Fibroblast of lung (primary cell): ENCODE measurements at regions not wholly inside any gene's neighbourhood (a gene's known extent, or its start where the extent isn't known, plus 50 kb on each side); places are given as distances from the start of the nearest gene placed in this dataset.

Experiments used
- EZH2 ChIP-seq: IDR thresholded peaks from 2 replicates; pipeline ENCODE4 v1.5.1; 2012; ENCODE audit warnings: low read length, control low read depth, mild to moderate bottlenecking; ENCODE audit errors: missing control alignments
- TF ChIP-seq, protein P1 (sequence below), 2 donors: IDR thresholded peaks in 1 of 2; conservative IDR thresholded peaks in 1 of 2; 1 replicate in 1 of 2; 2 replicates in 1 of 2; pipeline ENCODE4 v1.5.1; 2011 to 2012; ENCODE audit warnings: low read length in 2 of 2, control low read depth in 1 of 2, inconsistent platforms in 1 of 2, low read depth in 1 of 2, mild to moderate bottlenecking in 1 of 2

DNA sequence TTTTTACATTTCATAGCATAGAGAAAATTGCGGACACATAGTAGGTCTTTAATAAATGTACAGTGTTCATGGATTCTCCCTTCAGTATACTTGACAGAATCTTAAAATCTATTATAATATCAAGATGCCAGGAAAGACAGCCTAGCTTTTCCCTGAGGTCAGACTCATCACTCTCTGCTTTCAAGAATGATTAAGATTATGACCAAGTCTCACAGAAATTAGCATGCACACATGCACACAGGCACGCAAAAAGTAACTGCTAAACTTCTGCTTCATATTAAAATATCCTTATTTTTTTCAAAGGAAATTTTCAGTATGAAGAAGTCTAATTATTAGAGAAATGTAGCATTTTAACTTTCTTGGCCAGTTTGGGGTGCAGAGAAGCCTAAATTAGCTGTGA, 493.8 kb upstream of the NECTIN3 start:
- TF ChIP-seq, protein P1, sequence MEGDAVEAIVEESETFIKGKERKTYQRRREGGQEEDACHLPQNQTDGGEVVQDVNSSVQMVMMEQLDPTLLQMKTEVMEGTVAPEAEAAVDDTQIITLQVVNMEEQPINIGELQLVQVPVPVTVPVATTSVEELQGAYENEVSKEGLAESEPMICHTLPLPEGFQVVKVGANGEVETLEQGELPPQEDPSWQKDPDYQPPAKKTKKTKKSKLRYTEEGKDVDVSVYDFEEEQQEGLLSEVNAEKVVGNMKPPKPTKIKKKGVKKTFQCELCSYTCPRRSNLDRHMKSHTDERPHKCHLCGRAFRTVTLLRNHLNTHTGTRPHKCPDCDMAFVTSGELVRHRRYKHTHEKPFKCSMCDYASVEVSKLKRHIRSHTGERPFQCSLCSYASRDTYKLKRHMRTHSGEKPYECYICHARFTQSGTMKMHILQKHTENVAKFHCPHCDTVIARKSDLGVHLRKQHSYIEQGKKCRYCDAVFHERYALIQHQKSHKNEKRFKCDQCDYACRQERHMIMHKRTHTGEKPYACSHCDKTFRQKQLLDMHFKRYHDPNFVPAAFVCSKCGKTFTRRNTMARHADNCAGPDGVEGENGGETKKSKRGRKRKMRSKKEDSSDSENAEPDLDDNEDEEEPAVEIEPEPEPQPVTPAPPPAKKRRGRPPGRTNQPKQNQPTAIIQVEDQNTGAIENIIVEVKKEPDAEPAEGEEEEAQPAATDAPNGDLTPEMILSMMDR (conservative IDR thresholded peaks at IDR 0.05 in 1 of 2, IDR thresholded peaks at IDR 0.05 in 1 of 2; ENCODE audit: low read depth in 1 of 2, low read length in 2 of 2): no peak
- TF ChIP-seq EZH2: no peak
